SK-N-SH (cell line): ENCODE measurements at regions not wholly inside any gene's neighbourhood (a gene's known extent, or its start where the extent isn't known, plus 50 kb on each side); places are given as distances from the start of the nearest gene placed in this dataset.

Experiments used
- CTCF ChIA-PET: fragments of 300-600, 350-600 bp; formaldehyde crosslinking; extraction: SDS; loops from one replicate; lab custom pipeline; 2021; lab: Yijun Ruan, JAX
- POLR2A ChIA-PET: fragments of 350-600 bp; sonication (Branson Sonifier 250); formaldehyde crosslinking; extraction: SDS; loops from one replicate; lab custom pipeline; 2020; ENCODE audit warnings: antibody characterized with exemption, inconsistent platforms; lab: Yijun Ruan, JAX
- DNase-seq: peaks from one replicate; pipeline ENCODE4 v3.0.0; 2012
- H2AFZ ChIP-seq: fragments of 200-600 bp; sonication (generic); 2 replicates; pipeline ENCODE4 v1.8.1; 2016; ENCODE audit warnings: antibody characterized with exemption, mild to moderate bottlenecking, low read depth
- H3F3A ChIP-seq: fragments of 200-600 bp; sonication (generic); replicated peaks from 2 replicates; pipeline ENCODE3; 2016; ENCODE audit warnings: antibody characterized with exemption, mild to moderate bottlenecking; ENCODE audit not compliant: insufficient read depth
- H3K27ac ChIP-seq, 2 experiments: fragments of 200-500 bp in 1 of 2; fragments of 200-600 bp in 1 of 2; sonication (Bioruptor generic) in 1 of 2; sonication (generic), shearing (Covaris generic) in 1 of 2; 2 replicates each; pipeline versions ENCODE4 v1.5.1 to v1.6.1; 2014 to 2016; ENCODE audit warnings: low read depth in 2 of 2, inconsistent platforms in 1 of 2, low read length in 1 of 2, mild to moderate bottlenecking in 1 of 2, mixed read lengths in 1 of 2
- H3K27me3 ChIP-seq: fragments of 200-600 bp; sonication (generic), shearing (Covaris generic); 2 replicates; pipeline ENCODE4 v1.6.1; 2016; ENCODE audit warnings: mixed run types; ENCODE audit not compliant: insufficient read depth
- H3K36me3 ChIP-seq, 2 experiments: fragments of 200-500 bp in 1 of 2; fragments of 200-600 bp in 1 of 2; sonication (Bioruptor generic) in 1 of 2; sonication (generic) in 1 of 2; replicated peaks in 1 of 2; 2 replicates each; pipeline versions ENCODE3 to v1.5.1; 2014 to 2016; ENCODE audit warnings: low read length in 1 of 2, mild to moderate bottlenecking in 1 of 2; ENCODE audit not compliant: insufficient read depth in 2 of 2, control insufficient read depth in 1 of 2
- H3K4me1 ChIP-seq, 2 experiments: fragments of 200-500 bp in 1 of 2; fragments of 200-600 bp in 1 of 2; sonication (Bioruptor generic) in 1 of 2; sonication (generic), shearing (Covaris generic) in 1 of 2; 2 replicates each; pipeline versions ENCODE4 v1.5.1 to v1.6.1; 2014 to 2016; ENCODE audit warnings: low read depth in 1 of 2, low read length in 1 of 2, mixed run types in 1 of 2; ENCODE audit not compliant: insufficient read depth in 2 of 2, control insufficient read depth in 1 of 2
- H3K4me2 ChIP-seq: fragments of 200-600 bp; sonication (generic), shearing (Covaris generic); 2 replicates; pipeline ENCODE4 v1.6.1; 2017; ENCODE audit warnings: mixed run types
- H3K4me3 ChIP-seq, 2 experiments: fragments of 200-500 bp in 1 of 2; fragments of 200-600 bp in 1 of 2; sonication (Bioruptor generic) in 1 of 2; sonication (generic), shearing (Covaris generic) in 1 of 2; 2 replicates each; pipeline versions ENCODE4 v1.5.1 to v1.8.1; 2014 to 2016; ENCODE audit warnings: low read depth in 2 of 2, inconsistent platforms in 1 of 2, low read length in 1 of 2, mild to moderate bottlenecking in 1 of 2, mixed read lengths in 1 of 2, moderate library complexity in 1 of 2
- H3K79me2 ChIP-seq: fragments of 200-600 bp; sonication (generic); 2 replicates; pipeline ENCODE4 v1.8.1; 2017; ENCODE audit warnings: mild to moderate bottlenecking; ENCODE audit not compliant: insufficient read depth
- H3K9ac ChIP-seq: fragments of 200-600 bp; sonication (generic); 2 replicates; pipeline ENCODE4 v1.6.1; 2017; ENCODE audit warnings: mixed run types
- H3K9me2 ChIP-seq: fragments of 200-600 bp; sonication (generic); 2 replicates; pipeline ENCODE4 v1.6.1; 2017; ENCODE audit warnings: mixed run types
- H3K9me3 ChIP-seq: fragments of 200-600 bp; sonication (generic); 2 replicates; pipeline ENCODE4 v1.6.1; 2017; ENCODE audit warnings: mixed run types, mild to moderate bottlenecking, moderate library complexity
- H4K20me1 ChIP-seq: fragments of 200-600 bp; sonication (generic); 2 replicates; pipeline ENCODE4 v1.6.1; 2017; ENCODE audit warnings: mild to moderate bottlenecking, mixed run types; ENCODE audit not compliant: insufficient read depth
- ELF1 ChIP-seq: IDR thresholded peaks from 2 replicates; pipeline ENCODE4 v1.4.0; 2012
- EP300 ChIP-seq, 2 experiments: IDR thresholded peaks; 2 replicates each; pipeline versions ENCODE4 v1.4.0 to v1.6.1; 2012; ENCODE audit warnings: borderline replicate concordance in 1 of 2, low read depth in 1 of 2, low read length in 1 of 2
- GABPA ChIP-seq: IDR thresholded peaks from 2 replicates; pipeline ENCODE4 v1.4.0; 2012; ENCODE audit warnings: low read depth, mild to moderate bottlenecking
- MEF2A ChIP-seq: IDR thresholded peaks from 2 replicates; pipeline ENCODE4 v1.4.0; 2012; ENCODE audit warnings: low read depth, borderline replicate concordance
- MXI1 ChIP-seq: IDR thresholded peaks from 2 replicates; pipeline ENCODE4 v1.6.1; 2012; ENCODE audit warnings: mild to moderate bottlenecking, low read depth, low read length, improper control_type of control experiment
- RAD21 ChIP-seq: IDR thresholded peaks from 2 replicates; pipeline ENCODE4 v1.6.1; 2012; ENCODE audit warnings: mild to moderate bottlenecking, low read length
- RCOR1 ChIP-seq: fragments of 150-350 bp; IDR thresholded peaks from 2 replicates; pipeline ENCODE4 v1.6.1; 2017; ENCODE audit warnings: antibody characterized with exemption, low read length
- SMC3 ChIP-seq: IDR thresholded peaks from 2 replicates; pipeline ENCODE4 v1.6.1; 2012; ENCODE audit warnings: low read depth, low read length, improper control_type of control experiment
- TAF1 ChIP-seq: IDR thresholded peaks from 2 replicates; pipeline ENCODE4 v1.6.1; 2012; ENCODE audit warnings: low read depth, mild to moderate bottlenecking, low read length, moderate library complexity, borderline replicate concordance
- WGBS: methylation state at CpG from one replicate; pipeline ENCODE4 v1.1.6; 2017; ENCODE audit warnings: low lambda C conversion rate; 5-methylcytosine and 5-hydroxymethylcytosine counted together
- TF ChIP-seq, protein P1 (sequence below): IDR thresholded peaks from 2 replicates; pipeline ENCODE4 v1.4.0; 2012; ENCODE audit warnings: low read depth, borderline replicate concordance
- TF ChIP-seq, protein P2 (sequence below): IDR thresholded peaks from 2 replicates; pipeline ENCODE4 v1.4.0; 2012; ENCODE audit warnings: low read depth, borderline replicate concordance
- TF ChIP-seq, protein P3 (sequence below): IDR thresholded peaks from 2 replicates; pipeline ENCODE4; 2012
- TF ChIP-seq, protein P4 (sequence below): fragments of 200-600 bp; sonication (generic); IDR thresholded peaks from 2 replicates; pipeline ENCODE4 v1.6.1; 2017; ENCODE audit warnings: antibody characterized with exemption, mild to moderate bottlenecking, moderate library complexity
- TF ChIP-seq, protein P5 (sequence below): IDR thresholded peaks from 2 replicates; pipeline ENCODE4 v1.4.0; 2012; ENCODE audit warnings: low read depth

DNA sequence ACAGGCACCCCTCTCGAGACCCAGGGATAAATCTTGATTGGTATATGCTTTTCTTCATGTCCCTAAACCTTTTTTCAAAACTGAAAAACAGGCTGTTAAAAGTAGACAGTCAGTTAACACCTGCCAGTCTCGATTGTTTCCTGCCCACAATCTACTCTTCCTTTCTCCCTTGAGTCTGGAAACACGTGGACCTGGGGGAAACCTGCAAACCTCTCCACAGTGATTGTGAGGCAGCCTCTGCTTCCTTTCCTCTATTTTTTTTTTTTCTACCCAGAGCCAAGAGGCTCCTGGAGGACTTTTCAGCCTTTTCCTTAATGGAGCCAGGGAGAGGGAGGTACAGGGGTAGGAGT is 69.4 kb upstream of the CLMP start:
- peaks cover 6 to 19% of the 10 kb centered on the region in 2 experiments; a peak in 2 of 4 replicates for H3K4me1 ChIP-seq
- H3K36me3 ChIP-seq, result no peaks in the 10 kb centered on the region
- peak overlapping the region; percentile 73; the same call in 1 of the 2 replicates for H2AFZ ChIP-seq
- POLR2A ChIA-PET, result no interaction called here
- H3K27ac ChIP-seq, result no peak overlapping the region
- no peaks in the 10 kb centered on the region for H3K27me3 ChIP-seq
- CTCF ChIA-PET, result interaction anchor here (8.2 kb wide), 1 partner anchor 16 kb away, joined by 126 read pairs; no protein-coding TSS in a partner anchor
- H3K9me3 ChIP-seq, result no peaks in the 10 kb centered on the region
- H3K4me2 ChIP-seq, result no peak overlapping the region
- H3K79me2 ChIP-seq, result no peaks in the 10 kb centered on the region
- H3K9ac ChIP-seq, result no peak overlapping the region
- no peak for DNase-seq
- no peak for TF ChIP-seq MEF2A
- TF ChIP-seq ELF1, result no peak
- no peak for TF ChIP-seq MXI1
- TF ChIP-seq GABPA, result no peak
- TF ChIP-seq, protein P1, sequence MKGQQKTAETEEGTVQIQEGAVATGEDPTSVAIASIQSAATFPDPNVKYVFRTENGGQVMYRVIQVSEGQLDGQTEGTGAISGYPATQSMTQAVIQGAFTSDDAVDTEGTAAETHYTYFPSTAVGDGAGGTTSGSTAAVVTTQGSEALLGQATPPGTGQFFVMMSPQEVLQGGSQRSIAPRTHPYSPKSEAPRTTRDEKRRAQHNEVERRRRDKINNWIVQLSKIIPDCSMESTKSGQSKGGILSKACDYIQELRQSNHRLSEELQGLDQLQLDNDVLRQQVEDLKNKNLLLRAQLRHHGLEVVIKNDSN, result no peak
- TF ChIP-seq, protein P2, sequence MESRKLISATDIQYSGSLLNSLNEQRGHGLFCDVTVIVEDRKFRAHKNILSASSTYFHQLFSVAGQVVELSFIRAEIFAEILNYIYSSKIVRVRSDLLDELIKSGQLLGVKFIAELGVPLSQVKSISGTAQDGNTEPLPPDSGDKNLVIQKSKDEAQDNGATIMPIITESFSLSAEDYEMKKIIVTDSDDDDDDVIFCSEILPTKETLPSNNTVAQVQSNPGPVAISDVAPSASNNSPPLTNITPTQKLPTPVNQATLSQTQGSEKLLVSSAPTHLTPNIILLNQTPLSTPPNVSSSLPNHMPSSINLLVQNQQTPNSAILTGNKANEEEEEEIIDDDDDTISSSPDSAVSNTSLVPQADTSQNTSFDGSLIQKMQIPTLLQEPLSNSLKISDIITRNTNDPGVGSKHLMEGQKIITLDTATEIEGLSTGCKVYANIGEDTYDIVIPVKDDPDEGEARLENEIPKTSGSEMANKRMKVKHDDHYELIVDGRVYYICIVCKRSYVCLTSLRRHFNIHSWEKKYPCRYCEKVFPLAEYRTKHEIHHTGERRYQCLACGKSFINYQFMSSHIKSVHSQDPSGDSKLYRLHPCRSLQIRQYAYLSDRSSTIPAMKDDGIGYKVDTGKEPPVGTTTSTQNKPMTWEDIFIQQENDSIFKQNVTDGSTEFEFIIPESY, result no peak
- TF ChIP-seq, all 33 proteins: peak for 0
- Histone ChIP-seq H4K20me1 (no peaks in the 10 kb centered on the region), H3F3A (no peaks in the 10 kb centered on the region), H3K4me3 (no peak overlapping the region), H3K9me2 (no peaks in the 10 kb centered on the region)
- 73% methylated on average over 3 of the region's 3 CpGs for WGBS

DNA sequence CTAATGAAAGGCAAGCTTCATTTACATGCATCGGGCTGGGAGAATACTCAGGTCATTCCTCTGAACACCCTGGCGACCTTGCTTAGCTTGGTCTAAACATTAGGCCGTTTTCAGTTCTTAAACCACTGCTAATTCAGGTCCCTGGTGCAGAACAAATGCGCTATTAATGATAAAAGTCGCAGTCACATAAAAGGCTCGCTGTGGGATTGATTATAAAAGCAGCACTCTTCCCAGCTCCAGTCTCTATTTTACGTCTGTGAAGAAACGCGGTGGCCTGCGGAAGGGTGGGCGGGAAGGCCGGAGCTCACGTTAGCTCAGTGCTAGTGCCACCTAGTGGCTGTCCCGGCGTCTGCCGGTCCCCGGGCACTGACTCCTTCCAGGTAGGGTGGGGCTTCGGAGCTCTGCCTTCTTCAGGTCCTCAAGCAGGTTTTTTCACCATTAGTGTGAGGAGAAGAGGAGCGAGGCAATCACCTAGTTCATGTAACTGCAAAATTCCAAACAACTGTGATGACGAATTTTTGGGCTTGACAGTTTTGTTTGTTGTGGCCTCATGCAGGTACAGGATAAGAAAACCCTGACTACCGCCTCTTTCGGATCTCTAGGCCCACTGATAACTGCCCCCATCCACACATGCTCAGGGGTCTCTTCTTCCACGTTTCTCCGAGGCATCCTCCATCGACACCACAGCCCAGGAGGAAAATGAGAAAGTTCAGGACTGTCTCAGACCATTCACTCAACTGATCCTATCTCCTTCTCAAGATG is 66.5 kb upstream of the CLMP start:
- Histone ChIP-seq H3K79me2 (no peaks in the 10 kb centered on the region), H3K27me3 (no peaks in the 10 kb centered on the region), H3K4me3 (peak overlapping the region in 1 of 2 experiments; percentile 24; a peak in 2 of 4 replicates), H3K4me1 (peaks cover 6 to 18% of the 10 kb centered on the region in 2 experiments; a peak in 2 of 4 replicates), H3K4me2 (no peak overlapping the region; the same call in 1 of the 2 replicates), H4K20me1 (no peaks in the 10 kb centered on the region), H2AFZ (peak overlapping the region; percentile 91), H3K36me3 (no peaks in the 10 kb centered on the region), H3K9me2 (no peaks in the 10 kb centered on the region), H3F3A (no peaks in the 10 kb centered on the region), H3K27ac (no peak overlapping the region), H3K9ac (no peak overlapping the region), H3K9me3 (no peaks in the 10 kb centered on the region)
- POLR2A ChIA-PET, result interaction anchor here (1.1 to 1.5 kb wide), 3 partner anchors 124 to 199 kb away, joined by 4 to 7 read pairs (median 7); partner anchors contain the start of gene HSPA8
- peak; percentile 86 for TF ChIP-seq SMC3
- TF ChIP-seq, protein P3, sequence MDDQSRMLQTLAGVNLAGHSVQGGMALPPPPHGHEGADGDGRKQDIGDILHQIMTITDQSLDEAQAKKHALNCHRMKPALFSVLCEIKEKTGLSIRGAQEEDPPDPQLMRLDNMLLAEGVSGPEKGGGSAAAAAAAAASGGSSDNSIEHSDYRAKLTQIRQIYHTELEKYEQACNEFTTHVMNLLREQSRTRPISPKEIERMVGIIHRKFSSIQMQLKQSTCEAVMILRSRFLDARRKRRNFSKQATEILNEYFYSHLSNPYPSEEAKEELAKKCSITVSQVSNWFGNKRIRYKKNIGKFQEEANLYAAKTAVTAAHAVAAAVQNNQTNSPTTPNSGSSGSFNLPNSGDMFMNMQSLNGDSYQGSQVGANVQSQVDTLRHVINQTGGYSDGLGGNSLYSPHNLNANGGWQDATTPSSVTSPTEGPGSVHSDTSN, result no peak
- TF ChIP-seq EP300 (IDR thresholded peaks at IDR 0.05; ENCODE audit: borderline replicate concordance in 1 of 2, low read depth in 1 of 2, low read length in 1 of 2), result no peak
- TF ChIP-seq, protein P4, sequence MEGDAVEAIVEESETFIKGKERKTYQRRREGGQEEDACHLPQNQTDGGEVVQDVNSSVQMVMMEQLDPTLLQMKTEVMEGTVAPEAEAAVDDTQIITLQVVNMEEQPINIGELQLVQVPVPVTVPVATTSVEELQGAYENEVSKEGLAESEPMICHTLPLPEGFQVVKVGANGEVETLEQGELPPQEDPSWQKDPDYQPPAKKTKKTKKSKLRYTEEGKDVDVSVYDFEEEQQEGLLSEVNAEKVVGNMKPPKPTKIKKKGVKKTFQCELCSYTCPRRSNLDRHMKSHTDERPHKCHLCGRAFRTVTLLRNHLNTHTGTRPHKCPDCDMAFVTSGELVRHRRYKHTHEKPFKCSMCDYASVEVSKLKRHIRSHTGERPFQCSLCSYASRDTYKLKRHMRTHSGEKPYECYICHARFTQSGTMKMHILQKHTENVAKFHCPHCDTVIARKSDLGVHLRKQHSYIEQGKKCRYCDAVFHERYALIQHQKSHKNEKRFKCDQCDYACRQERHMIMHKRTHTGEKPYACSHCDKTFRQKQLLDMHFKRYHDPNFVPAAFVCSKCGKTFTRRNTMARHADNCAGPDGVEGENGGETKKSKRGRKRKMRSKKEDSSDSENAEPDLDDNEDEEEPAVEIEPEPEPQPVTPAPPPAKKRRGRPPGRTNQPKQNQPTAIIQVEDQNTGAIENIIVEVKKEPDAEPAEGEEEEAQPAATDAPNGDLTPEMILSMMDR, result peak; percentile 96
- TF ChIP-seq MXI1, result peak; percentile 37; the same call in 1 of the 2 replicates
- TF ChIP-seq RCOR1, result no peak
- TF ChIP-seq RAD21, result peak; percentile 84
- TF ChIP-seq TAF1, result 0 out of 2 replicates have a peak, but pooled peaks have one; percentile 28
- TF ChIP-seq, protein P5, sequence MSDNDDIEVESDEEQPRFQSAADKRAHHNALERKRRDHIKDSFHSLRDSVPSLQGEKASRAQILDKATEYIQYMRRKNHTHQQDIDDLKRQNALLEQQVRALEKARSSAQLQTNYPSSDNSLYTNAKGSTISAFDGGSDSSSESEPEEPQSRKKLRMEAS, result no peak
- CTCF ChIA-PET, result interaction anchor here (0.5 to 9.8 kb wide), 85 partner anchors 8 to 585 kb away, joined by 3 to 126 read pairs (median 4); no protein-coding TSS in a partner anchor
- peak; percentile 85 for DNase-seq
- 24% methylated on average over 25 of the region's 25 CpGs for WGBS
